ENCODE measurements at regions not wholly inside any gene's neighbourhood (a gene's known extent, or its start where the extent isn't known, plus 50 kb on each side); places are given as distances from the start of the nearest gene placed in this dataset.

DNA sequence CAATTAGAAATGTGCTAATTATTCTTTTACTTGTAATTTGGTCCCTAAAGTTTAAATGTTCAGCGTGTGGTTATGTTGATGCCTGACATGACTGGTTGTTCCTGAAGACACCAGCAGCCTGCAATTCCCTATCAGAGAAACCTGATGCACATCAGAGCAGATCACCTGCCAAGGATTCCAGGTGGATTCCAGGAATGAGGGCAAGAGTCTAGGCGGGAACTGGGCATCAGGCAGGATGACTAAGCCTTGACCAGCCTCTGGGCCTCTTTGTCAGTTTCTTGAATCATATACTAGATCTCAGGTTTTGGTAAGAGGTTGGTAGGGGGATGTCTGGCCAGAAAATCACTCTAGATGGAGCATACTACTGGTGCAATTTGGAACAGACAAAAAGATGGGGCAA is 130.7 kb upstream of the TNR start:
- DNase-seq (ENCODE audit: low spot score): no peak
- H3K36me3 ChIP-seq (ENCODE audit: insufficient read depth, low read length, poor library complexity, severe bottlenecking): no peaks in the 10 kb centered on the region
- BruUV-seq (replicated peaks): no TSS peak
- TF ChIP-seq, protein P1, sequence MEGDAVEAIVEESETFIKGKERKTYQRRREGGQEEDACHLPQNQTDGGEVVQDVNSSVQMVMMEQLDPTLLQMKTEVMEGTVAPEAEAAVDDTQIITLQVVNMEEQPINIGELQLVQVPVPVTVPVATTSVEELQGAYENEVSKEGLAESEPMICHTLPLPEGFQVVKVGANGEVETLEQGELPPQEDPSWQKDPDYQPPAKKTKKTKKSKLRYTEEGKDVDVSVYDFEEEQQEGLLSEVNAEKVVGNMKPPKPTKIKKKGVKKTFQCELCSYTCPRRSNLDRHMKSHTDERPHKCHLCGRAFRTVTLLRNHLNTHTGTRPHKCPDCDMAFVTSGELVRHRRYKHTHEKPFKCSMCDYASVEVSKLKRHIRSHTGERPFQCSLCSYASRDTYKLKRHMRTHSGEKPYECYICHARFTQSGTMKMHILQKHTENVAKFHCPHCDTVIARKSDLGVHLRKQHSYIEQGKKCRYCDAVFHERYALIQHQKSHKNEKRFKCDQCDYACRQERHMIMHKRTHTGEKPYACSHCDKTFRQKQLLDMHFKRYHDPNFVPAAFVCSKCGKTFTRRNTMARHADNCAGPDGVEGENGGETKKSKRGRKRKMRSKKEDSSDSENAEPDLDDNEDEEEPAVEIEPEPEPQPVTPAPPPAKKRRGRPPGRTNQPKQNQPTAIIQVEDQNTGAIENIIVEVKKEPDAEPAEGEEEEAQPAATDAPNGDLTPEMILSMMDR (conservative IDR thresholded peaks at IDR 0.05; ENCODE audit: low read depth, low read length): no peak
- no peak for TF ChIP-seq EZH2 (IDR thresholded peaks at IDR 0.05; ENCODE audit: borderline replicate concordance, low read depth, low read length, poor library complexity, severe bottlenecking)
- H3K27me3 ChIP-seq (replicated peaks; ENCODE audit: insufficient read depth, low read depth, low read length, poor library complexity): no peaks in the 10 kb centered on the region
- intact Hi-C loops (cut with micrococcal nuclease; ENCODE audit: unreplicated experiment): no loop called here
- no peak overlapping the region for H3K4me3 ChIP-seq (ENCODE audit: low read depth, low read length, poor library complexity, severe bottlenecking)
- POLR2A ChIA-PET (ENCODE audit: low non-redundant PET): no interaction called here
- no peaks in the 10 kb centered on the region for H3K4me1 ChIP-seq (ENCODE audit: insufficient read depth, low read length, poor library complexity, severe bottlenecking)
- CTCF ChIA-PET: no interaction called here
- H3K27ac ChIP-seq (ENCODE audit: low read depth, low read length, poor library complexity, severe bottlenecking): no peak overlapping the region
- H3K9me3 ChIP-seq (ENCODE audit: low read depth, low read length, poor library complexity, severe bottlenecking): no peaks in the 10 kb centered on the region

DNA sequence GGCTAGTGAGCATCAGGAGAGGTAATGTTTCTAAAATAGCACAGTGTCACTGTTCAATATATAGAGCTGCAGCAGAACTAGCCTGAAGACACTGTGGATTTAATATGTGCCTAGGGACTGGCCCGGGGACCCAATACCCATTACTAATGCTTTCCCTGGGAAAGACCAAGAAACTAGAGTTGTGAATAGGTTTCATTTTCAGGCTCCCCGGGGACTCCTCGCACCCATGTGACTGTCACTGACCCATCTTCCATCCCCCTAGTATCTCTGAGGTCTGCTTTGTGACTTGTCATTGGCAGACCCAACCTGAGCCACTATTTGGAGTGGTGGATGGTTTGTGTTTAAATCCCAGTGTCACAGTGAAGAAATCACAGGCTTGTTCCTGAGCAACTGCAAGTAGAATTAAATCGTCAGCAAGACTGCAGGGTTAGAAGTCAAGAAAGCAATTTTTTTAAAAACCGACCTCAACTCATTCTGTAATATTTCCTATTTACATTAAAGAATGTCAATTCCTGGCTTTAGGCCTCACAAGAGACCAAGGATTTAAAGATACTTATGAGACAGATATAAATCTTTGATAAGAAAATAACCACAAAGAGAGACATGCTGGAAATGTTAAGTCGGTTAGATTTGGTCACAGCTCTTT is 130.0 kb upstream of the TNR start:
- TF ChIP-seq, protein P1 (conservative IDR thresholded peaks at IDR 0.05; ENCODE audit: low read depth, low read length): no peak
- no peak for TF ChIP-seq EZH2 (IDR thresholded peaks at IDR 0.05; ENCODE audit: borderline replicate concordance, low read depth, low read length, poor library complexity, severe bottlenecking)
- intact Hi-C loops (cut with micrococcal nuclease; ENCODE audit: unreplicated experiment): no loop called here
- Histone ChIP-seq H3K27ac (ENCODE audit: low read depth, low read length, poor library complexity, severe bottlenecking) (no peak overlapping the region), H3K4me1 (ENCODE audit: insufficient read depth, low read length, poor library complexity, severe bottlenecking) (no peaks in the 10 kb centered on the region), H3K4me3 (ENCODE audit: low read depth, low read length, poor library complexity, severe bottlenecking) (no peak overlapping the region), H3K36me3 (ENCODE audit: insufficient read depth, low read length, poor library complexity, severe bottlenecking) (no peaks in the 10 kb centered on the region), H3K9me3 (ENCODE audit: low read depth, low read length, poor library complexity, severe bottlenecking) (no peaks in the 10 kb centered on the region), H3K27me3 (replicated peaks; ENCODE audit: insufficient read depth, low read depth, low read length, poor library complexity) (no peaks in the 10 kb centered on the region)
- ChIA-PET POLR2A (ENCODE audit: low non-redundant PET) (no interaction called here), CTCF (no interaction called here)
- BruUV-seq (replicated peaks): no TSS peak
- no peak for DNase-seq (ENCODE audit: low spot score)

DNA sequence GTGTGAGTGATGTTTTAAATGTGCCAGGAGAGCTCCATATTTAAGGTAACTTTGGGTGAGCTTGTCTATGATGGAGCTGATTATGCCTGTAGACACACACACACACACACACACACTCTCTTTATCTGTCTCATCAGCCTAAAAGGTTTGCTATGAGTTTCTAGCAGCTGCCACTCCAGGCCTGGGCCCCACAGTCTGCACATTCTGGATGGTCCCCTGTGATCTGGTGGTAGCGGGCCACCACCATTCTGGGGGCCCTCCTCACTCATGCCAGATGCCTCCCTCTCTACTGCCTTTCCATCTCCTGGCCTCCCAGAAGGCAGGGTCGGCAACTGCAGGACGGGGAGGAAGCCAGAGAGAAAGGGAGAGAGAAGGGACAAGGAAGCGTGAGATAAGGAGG is 129.2 kb upstream of the TNR start:
- H3K9me3 ChIP-seq (ENCODE audit: low read depth, low read length, poor library complexity, severe bottlenecking): no peaks in the 10 kb centered on the region
- no peak overlapping the region for H3K4me3 ChIP-seq (ENCODE audit: low read depth, low read length, poor library complexity, severe bottlenecking)
- no peaks in the 10 kb centered on the region for H3K27me3 ChIP-seq (replicated peaks; ENCODE audit: insufficient read depth, low read depth, low read length, poor library complexity)
- TF ChIP-seq EZH2 (IDR thresholded peaks at IDR 0.05; ENCODE audit: borderline replicate concordance, low read depth, low read length, poor library complexity, severe bottlenecking): no peak
- TF ChIP-seq, protein P1 (conservative IDR thresholded peaks at IDR 0.05; ENCODE audit: low read depth, low read length): no peak
- POLR2A ChIA-PET (ENCODE audit: low non-redundant PET): no interaction called here
- H3K27ac ChIP-seq (ENCODE audit: low read depth, low read length, poor library complexity, severe bottlenecking): no peak overlapping the region
- no peak for DNase-seq (ENCODE audit: low spot score)
- intact Hi-C loops (cut with micrococcal nuclease; ENCODE audit: unreplicated experiment): no loop called here
- CTCF ChIA-PET: no interaction called here
- no peaks in the 10 kb centered on the region for H3K4me1 ChIP-seq (ENCODE audit: insufficient read depth, low read length, poor library complexity, severe bottlenecking)
- no TSS peak for BruUV-seq (replicated peaks)
- H3K36me3 ChIP-seq (ENCODE audit: insufficient read depth, low read length, poor library complexity, severe bottlenecking): no peaks in the 10 kb centered on the region

Measured in A673 (cell line).